HEK293 (cell line): ENCODE measurements at regions not wholly inside any gene's neighbourhood (a gene's known extent, or its start where the extent isn't known, plus 50 kb on each side); places are given as distances from the start of the nearest gene placed in this dataset.

Experiments used
- ZBTB26 ChIP-seq: fragments of 450-650 bp; formaldehyde crosslinking; optimal IDR thresholded peaks from 2 replicates; pipeline ENCODE3; 2016; ENCODE audit warnings: missing biosample characterization, mild to moderate bottlenecking, missing genetic modification characterization
- ZNF548 ChIP-seq: fragments of 450-650 bp; formaldehyde crosslinking; IDR thresholded peaks from 2 replicates; pipeline ENCODE4 v1.5.1; 2016; ENCODE audit warnings: missing biosample characterization, missing genetic modification characterization
- ZSCAN16 ChIP-seq: fragments of 450-650 bp; formaldehyde crosslinking; IDR thresholded peaks from 2 replicates; pipeline ENCODE4 v1.5.1; 2016; ENCODE audit warnings: missing biosample characterization, missing genetic modification characterization

GRCh38 chr1:2881556-2881955 is 80.1 kb upstream of the TTC34 start:
- TF ChIP-seq ZNF548 (tag by site-specific recombination): no peak
- TF ChIP-seq ZBTB26: no peak
- TF ChIP-seq ZSCAN16 (tag by site-specific recombination): no peak
